Endometrium (tissue), 2 donors: ENCODE measurements at regions not wholly inside any gene's neighbourhood (a gene's known extent, or its start where the extent isn't known, plus 50 kb on each side); places are given as distances from the start of the nearest gene placed in this dataset.
"Not testable (repeated sequence)": the region's sequence is repeated elsewhere in the genome, so short reads cannot be mapped to it uniquely, and the experiment has no call there.

Experiments used
- FAIRE-seq: peaks from 2 replicates; lab custom pipeline; 2012; peaks lifted over from hg19 to GRCh38; lab: Jason Lieb, UNC
- donor health status: control.
- donor health status: control.

- no peak for FAIRE-seq
These were observed 95.8 kb upstream of the TET2 start for GRCh38 chr4:105050896-105051295.

GRCh38 chr4:105057370-105058105, 89.1 kb upstream of the TET2 start:
- FAIRE-seq = no peak

DNA sequence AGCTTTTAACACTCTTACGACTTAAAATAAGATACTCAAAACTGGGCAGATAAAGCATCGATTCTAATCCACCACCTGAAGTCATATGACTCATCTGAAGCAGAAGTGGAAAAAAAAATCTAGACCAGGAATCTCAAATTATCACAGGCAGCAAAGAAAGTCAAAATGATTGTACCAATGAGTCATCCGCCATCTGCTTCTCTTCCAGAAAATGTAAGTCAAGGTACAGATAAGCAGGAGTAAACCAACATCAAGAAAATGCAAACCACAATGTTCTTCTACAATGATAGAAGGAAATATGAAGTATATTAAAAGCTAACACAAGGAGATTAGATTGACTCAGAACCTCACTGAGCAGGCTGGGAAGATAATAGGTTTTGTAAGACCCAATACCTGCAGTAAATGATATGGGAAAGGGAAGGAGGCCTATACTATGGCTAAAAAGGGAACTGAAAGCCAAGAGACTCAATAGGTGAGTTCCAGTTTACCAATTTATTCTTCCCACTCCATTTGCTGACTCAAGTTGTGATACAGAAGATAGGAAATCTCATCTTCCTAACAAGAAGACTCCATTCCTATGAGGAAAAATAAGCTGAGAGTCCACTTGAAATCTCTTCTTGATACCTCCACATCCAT, 88.4 kb upstream of the TET2 start:
- FAIRE-seq = no peak

DNA sequence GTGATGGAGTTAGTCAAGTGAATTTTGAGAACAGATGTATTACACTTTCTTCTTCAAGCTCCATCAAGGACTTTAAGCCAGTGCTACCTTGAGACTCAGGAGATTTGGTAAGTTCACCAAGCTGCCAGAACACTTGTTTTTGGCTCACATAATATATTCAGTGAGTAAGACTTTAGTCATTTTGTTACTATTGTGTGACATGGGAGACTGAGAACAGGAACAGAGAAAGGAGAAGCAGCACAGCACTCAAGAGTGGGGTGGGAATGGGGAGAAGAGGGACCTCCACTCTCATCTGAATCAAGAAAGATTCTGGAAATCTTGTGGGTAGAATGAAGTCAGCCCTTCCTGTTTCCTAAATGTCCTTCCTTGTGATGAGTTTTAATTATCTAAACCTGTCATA, 87.3 kb upstream of the TET2 start:
- FAIRE-seq = no peak

DNA sequence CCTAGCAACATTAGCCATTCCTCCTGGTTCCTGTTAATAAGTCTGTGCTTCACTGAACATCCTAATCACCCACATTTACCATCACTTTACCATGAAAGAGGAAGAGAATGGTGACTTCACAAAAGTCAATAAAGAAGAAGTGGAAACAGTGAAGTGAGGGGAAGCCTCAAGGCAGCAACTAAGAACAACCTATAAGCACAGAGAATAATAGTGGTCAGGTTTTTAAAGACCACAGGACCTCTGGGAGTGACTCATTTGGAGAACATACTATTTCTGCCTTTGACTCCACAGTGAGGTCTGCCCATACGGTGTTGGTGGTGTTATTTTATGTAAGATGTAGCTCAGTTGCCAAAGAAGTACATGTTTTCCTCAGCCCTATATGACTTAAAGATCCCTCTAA, 86.0 kb upstream of the TET2 start:
- FAIRE-seq = no peak

DNA sequence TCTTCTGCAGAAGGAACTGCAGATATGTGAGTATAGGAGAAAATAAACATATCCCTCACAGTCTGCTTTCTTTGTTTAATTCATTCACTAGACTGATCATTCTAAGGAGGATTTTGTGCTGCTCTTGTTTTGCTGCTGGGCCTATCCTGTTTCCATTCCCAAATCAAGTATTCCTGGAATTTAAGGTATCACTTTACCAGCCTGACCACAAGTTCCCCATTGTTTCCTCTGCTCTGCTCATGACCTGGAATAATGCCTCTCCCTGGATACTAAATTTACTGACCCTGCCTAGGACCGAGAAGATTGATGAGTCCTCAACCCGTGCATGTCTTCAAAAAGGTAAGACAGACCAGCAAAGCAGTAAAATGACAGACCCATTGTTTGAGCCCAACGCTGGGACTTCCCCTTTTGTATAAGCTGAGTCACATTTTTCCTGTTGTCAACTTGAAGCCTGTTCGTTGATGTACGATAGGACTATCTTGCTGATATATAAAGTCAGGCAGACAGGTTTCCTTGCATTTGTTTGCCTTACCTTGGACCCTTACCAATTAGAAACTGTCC, 85.5 kb upstream of the TET2 start:
- no peak for FAIRE-seq

DNA sequence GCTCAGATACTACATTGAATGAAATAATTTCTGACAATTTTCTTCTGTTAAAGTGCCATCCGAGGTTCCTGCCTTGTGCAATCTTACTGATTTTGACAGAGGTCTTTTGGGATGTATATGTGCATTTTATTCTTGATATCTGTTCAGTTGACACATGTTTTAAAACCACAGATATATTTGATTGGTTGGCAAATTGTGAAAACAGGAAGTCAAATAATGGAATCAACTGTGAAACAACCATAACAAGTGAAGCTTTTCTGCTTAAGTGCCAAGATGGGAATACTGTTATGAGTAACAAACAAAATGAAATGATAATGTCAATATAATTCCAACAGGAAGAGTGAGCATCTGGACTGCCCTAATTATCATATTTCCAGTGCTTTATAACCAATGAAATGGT, 84.9 kb upstream of the TET2 start:
- no peak for FAIRE-seq

- no peak for FAIRE-seq
These were observed 80.3 kb upstream of the TET2 start for GRCh38 chr4:105066401-105066800.

- peak; percentile 94 for FAIRE-seq
These were observed 79.2 kb upstream of the TET2 start for GRCh38 chr4:105067431-105067830.

- FAIRE-seq = no peak
These were observed 78.7 kb upstream of the TET2 start for GRCh38 chr4:105067946-105068345.

DNA sequence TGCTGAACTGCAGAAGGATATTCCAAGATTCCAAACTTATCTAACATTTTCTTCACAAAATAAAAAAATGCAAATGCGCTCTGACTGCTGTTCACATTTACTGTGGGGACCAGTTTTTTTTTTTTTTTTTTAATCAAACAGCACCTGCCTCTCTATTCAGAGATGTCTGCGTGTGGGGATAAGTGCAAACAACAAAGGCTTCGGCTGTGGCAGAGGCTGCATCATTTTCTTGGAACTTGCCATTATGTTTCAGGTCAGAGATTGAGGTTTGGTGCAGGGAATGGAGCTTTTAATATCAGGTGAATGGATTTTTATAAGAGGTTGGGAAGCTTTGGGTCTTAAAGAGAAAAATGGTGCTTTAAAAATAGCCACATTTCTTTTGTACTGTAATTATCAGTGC, 78.2 kb upstream of the TET2 start:
- no peak for FAIRE-seq

- FAIRE-seq = not testable (repeated sequence)
These were observed 74.6 kb upstream of the TET2 start for GRCh38 chr4:105072095-105072494.

DNA sequence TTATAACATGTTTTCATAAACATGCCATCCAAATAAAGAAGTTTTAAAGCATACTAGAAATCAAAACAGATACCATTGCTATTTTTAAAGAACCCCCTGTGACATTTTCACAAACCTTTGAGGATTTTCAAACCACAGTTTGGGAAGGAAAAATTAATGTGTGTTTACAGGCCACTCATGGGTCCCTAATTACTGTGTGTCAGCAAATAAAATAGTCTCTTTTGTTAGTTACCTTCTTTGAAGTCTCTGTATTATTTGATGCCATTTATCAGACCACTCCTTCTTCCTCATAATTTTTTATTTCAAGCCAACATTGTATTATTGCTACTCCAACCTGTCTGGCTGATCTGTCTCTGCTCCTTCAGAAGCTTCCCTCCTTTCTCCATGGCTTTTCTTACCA, 72.6 kb upstream of the TET2 start:
- peak; percentile 93 for FAIRE-seq

DNA sequence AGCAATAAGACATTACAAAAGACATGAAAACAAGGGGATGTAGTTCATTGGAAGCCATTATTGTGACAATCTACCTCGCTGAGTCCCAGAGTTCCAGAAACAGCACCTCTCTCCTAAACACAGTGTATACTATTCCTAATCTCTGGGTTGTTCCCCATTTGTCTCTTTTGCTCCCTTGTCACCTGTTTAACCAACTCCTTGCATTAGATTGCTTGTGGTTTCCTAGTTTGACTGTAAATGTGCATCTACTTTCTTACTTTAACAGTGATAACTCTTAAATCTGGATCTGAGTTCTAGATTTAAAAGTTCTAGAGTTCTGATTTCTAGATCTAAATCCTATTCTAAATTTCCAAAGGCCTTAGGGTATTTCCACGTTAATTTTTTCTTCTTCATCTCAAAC, 71.6 kb upstream of the TET2 start:
- no peak for FAIRE-seq

DNA sequence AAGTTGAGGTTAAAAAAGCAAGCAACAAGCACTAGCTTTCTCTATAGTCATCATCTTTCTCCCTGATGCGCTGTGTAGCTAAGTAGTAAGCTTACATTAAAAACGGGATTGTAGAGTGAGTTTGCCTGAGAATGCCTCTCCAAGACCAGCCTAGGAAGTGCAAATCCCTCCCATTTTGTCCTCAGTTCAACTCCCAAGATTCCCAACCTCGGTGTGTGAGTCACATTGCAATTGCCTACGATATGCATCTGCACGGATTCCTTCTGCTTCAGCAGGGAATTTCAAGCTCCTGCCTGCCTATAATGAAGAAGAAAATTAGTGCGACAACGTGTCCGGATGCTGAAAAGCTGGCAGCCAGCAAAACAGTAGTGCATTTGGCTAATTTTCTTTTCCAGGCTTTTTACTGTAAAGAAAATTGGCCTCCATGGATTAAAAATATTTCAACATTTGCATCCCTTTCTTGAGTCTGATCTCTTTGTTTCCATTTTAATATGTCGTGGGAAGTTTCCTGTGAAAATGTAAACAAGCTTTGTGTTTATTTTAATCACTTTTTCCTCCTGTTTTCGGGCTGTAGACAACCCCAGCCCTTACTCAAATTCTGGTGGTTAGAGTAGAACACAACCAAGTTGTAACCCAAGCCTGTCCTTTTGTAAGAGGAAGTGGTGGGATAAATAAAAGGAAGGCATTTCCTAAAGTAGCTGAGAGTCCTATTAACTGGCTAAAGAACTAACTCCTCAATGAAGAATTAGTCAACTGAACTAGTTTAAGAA, 58.4 kb upstream of the TET2 start:
- FAIRE-seq = peak; percentile 41

DNA sequence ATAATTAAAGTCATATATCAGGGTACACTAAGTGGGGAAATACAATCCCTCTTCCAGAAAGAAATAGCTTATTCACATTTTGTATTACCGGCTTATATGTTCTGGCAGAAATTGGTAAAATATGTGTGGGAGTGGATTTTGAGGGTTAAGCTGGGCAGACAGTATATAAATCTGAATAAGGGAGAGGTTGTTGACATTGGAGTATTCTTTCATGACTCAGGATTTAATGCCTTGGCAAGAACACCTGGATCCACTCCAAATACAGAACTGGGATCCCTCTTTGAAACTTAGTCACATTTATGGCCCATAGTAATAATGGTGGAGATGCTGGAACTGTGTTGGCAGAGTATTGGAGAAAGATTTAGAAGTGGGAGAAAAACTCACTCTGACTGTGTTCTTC, 54.3 kb upstream of the TET2 start:
- FAIRE-seq = peak; percentile 87

DNA sequence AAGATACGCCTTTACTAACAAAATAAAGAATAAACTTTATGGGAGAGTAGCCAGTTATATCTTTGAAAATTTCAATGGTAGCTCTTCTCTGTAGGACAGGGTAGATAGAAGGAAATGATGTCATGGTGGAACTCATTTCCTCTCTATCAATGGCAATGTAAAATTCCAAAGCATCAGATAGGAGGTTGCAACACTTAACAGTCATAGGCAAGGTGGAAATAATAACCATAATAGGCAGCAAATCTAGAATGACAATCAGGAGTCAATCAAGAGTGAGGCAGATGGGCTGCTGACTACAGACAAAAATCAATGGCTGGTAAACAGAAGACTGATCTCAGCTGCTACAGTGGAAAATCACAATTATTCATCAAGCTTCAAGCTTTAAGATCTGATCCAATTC, 53.9 kb upstream of the TET2 start:
- no peak for FAIRE-seq

- FAIRE-seq = no peak
These were observed 52.7 kb upstream of the TET2 start for GRCh38 chr4:105093975-105094374.
